PC-9 (cell line): ENCODE measurements at regions not wholly inside any gene's neighbourhood (a gene's known extent, or its start where the extent isn't known, plus 50 kb on each side); places are given as distances from the start of the nearest gene placed in this dataset.

Experiments used
- EZH2 ChIP-seq: fragments of 200-600 bp; sonication (generic); IDR thresholded peaks from 2 replicates; pipeline ENCODE4 v1.8.0; 2017; ENCODE audit warnings: antibody characterized with exemption, low read depth
- TF ChIP-seq, protein P1 (sequence below): fragments of 200-600 bp; sonication (generic); conservative IDR thresholded peaks from 2 replicates; pipeline ENCODE4 v1.6.1; 2017; ENCODE audit warnings: mixed run types, antibody characterized with exemption, mild to moderate bottlenecking, moderate library complexity

DNA sequence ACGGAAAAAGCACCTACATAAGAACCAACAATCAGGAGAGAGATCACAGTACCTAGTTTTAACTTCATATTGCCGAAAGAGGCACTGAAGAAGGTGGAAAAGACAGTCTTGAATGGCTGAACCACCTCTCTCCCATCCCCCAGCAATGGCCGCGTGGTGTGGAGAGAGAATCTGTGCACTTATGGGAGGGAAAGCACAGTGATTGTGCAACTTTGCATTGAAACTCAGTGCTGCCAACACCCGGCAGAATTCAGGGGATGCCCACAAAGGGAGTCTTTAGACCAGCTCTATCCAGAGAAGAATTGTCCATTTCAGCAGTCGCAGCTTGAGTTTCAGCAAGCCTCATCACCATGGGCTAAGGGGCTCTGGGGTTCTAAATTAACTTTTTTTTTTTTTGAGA, 186.3 kb upstream of the USP25 start:
- TF ChIP-seq, protein P1, sequence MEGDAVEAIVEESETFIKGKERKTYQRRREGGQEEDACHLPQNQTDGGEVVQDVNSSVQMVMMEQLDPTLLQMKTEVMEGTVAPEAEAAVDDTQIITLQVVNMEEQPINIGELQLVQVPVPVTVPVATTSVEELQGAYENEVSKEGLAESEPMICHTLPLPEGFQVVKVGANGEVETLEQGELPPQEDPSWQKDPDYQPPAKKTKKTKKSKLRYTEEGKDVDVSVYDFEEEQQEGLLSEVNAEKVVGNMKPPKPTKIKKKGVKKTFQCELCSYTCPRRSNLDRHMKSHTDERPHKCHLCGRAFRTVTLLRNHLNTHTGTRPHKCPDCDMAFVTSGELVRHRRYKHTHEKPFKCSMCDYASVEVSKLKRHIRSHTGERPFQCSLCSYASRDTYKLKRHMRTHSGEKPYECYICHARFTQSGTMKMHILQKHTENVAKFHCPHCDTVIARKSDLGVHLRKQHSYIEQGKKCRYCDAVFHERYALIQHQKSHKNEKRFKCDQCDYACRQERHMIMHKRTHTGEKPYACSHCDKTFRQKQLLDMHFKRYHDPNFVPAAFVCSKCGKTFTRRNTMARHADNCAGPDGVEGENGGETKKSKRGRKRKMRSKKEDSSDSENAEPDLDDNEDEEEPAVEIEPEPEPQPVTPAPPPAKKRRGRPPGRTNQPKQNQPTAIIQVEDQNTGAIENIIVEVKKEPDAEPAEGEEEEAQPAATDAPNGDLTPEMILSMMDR, result no peak
- TF ChIP-seq EZH2, result no peak
